ENCODE measurements at regions not wholly inside any gene's neighbourhood (a gene's known extent, or its start where the extent isn't known, plus 50 kb on each side); places are given as distances from the start of the nearest gene placed in this dataset.
A peak's percentile ranks its signal among the peaks of the same experiment; 100 is the strongest.

DNA sequence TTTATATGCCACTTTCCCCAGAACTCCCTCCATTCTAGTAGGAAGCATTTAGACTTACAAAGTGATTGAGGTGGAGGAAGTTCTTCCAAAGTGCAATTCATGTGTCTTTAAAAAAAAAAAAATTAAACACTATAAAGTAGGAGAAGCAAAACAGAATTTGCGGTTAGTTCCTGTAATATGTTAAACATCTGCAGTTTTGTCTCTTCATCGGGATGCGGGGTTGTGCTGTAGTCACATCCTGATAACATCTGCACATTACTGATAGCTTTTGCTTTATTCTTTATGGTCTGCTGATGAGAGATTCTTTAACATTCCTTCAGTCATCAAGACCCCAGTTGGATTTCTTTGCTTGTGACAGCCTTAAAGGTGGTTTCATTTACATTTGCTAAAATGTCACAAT, 694.3 kb downstream of the NR2F1-AS1 start:
- H3K9me3 ChIP-seq (replicated peaks in 1 of 2; ENCODE audit: control insufficient read depth in 2 of 2, insufficient read depth in 1 of 2, low read depth in 1 of 2, low read length in 2 of 2): peaks cover 6 to 16% of the 10 kb centered on the region in 2 donors
- H2BK15ac ChIP-seq (ENCODE audit: low read length): no peak overlapping the region
- H3K79me1 ChIP-seq (ENCODE audit: low read depth, low read length): no peaks in the 10 kb centered on the region
- no peak overlapping the region for H2AFZ ChIP-seq (ENCODE audit: low read length)
- no peak for DNase-seq (ENCODE audit: low spot score)
- H4K8ac ChIP-seq (ENCODE audit: low read depth, low read length): no peak overlapping the region
- no peak overlapping the region for H2BK5ac ChIP-seq (ENCODE audit: low read length)
- no peak overlapping the region for H3K4me2 ChIP-seq (ENCODE audit: insufficient read depth, low read length, poor library complexity, severe bottlenecking)
- no peak overlapping the region for H2BK12ac ChIP-seq (ENCODE audit: low read length)
- H3K9ac ChIP-seq (ENCODE audit: low read depth, low read length, poor library complexity): no peak overlapping the region
- no peak overlapping the region for H2AK5ac ChIP-seq (ENCODE audit: low read depth, low read length)
- no peak overlapping the region for H3K27ac ChIP-seq (replicated peaks; ENCODE audit: low read length)
- H3K18ac ChIP-seq (ENCODE audit: low read length): no peak overlapping the region
- no peak overlapping the region for H2BK120ac ChIP-seq (ENCODE audit: low read depth, low read length)
- H3K27me3 ChIP-seq (ENCODE audit: control insufficient read depth in 3 of 3, insufficient read depth in 3 of 3, low read depth in 1 of 3, low read length in 3 of 3): no peaks in the 10 kb centered on the region
- peaks cover 4 to 35% of the 10 kb centered on the region in 2 donors for H3K4me1 ChIP-seq (ENCODE audit: control insufficient read depth in 2 of 2, insufficient read depth in 1 of 2, low read depth in 1 of 2, low read length in 2 of 2)
- H3K23ac ChIP-seq (ENCODE audit: low read depth, low read length, poor library complexity): no peak overlapping the region
- peaks cover 0 to 4% of the 10 kb centered on the region in 2 donors for H3K36me3 ChIP-seq (replicated peaks in 1 of 2; ENCODE audit: control insufficient read depth in 2 of 2, insufficient read depth in 2 of 2, low read length in 2 of 2)
- no peak overlapping the region for H4K91ac ChIP-seq (ENCODE audit: low read depth, low read length, poor library complexity)
- H3K4me3 ChIP-seq (ENCODE audit: low read length in 2 of 2): no peak overlapping the region
- WGBS, 2 donors (ENCODE audit: extremely low coverage in 2 of 2, insufficient read length in 2 of 2, insufficient replicate concordance in 1 of 2): no CpG with 5 or more reads among the region's 3 CpGs
- no peak overlapping the region for H3K4ac ChIP-seq (ENCODE audit: low read length)
- no peak overlapping the region for H3K14ac ChIP-seq (ENCODE audit: low read length)

DNA sequence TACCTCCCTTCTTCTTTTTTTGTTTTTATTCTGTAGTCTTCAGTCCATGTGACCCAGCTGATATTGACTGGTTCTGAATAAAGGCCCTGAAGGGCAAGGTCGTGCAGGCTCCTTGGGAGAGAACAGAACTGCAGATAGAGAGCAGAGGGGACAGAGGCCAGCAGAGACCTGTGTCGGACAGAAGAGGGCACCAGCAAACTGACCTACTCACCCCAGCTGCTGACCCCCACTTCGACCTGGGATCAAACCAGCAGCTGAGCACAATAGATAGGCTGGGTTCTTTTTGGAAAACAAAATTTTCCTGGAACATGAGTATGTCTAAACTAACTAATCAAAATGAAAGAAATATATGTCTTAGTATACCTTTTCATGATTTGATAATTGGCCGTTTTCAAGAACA, 695.1 kb downstream of the NR2F1-AS1 start:
- Histone ChIP-seq H2AK5ac (ENCODE audit: low read depth, low read length) (no peak overlapping the region), H3K36me3 (replicated peaks in 1 of 2; ENCODE audit: control insufficient read depth in 2 of 2, insufficient read depth in 2 of 2, low read length in 2 of 2) (peaks cover 0 to 4% of the 10 kb centered on the region in 2 donors), H3K27me3 (ENCODE audit: control insufficient read depth in 3 of 3, insufficient read depth in 3 of 3, low read depth in 1 of 3, low read length in 3 of 3) (no peaks in the 10 kb centered on the region), H3K18ac (ENCODE audit: low read length) (no peak overlapping the region), H3K23ac (ENCODE audit: low read depth, low read length, poor library complexity) (no peak overlapping the region), H3K4me3 (ENCODE audit: low read length in 2 of 2) (no peak overlapping the region), H3K27ac (replicated peaks; ENCODE audit: low read length) (no peak overlapping the region), H3K9me3 (replicated peaks in 1 of 2; ENCODE audit: control insufficient read depth in 2 of 2, insufficient read depth in 1 of 2, low read depth in 1 of 2, low read length in 2 of 2) (peaks cover 6 to 16% of the 10 kb centered on the region in 2 donors), H4K8ac (ENCODE audit: low read depth, low read length) (no peak overlapping the region), H2AFZ (ENCODE audit: low read length) (no peak overlapping the region), H2BK120ac (ENCODE audit: low read depth, low read length) (no peak overlapping the region), H3K4me1 (ENCODE audit: control insufficient read depth in 2 of 2, insufficient read depth in 1 of 2, low read depth in 1 of 2, low read length in 2 of 2) (peaks cover 6 to 42% of the 10 kb centered on the region in 2 donors), H2BK12ac (ENCODE audit: low read length) (no peak overlapping the region), H2BK5ac (ENCODE audit: low read length) (no peak overlapping the region), H3K79me1 (ENCODE audit: low read depth, low read length) (no peaks in the 10 kb centered on the region), H2BK15ac (ENCODE audit: low read length) (no peak overlapping the region), H4K91ac (ENCODE audit: low read depth, low read length, poor library complexity) (no peak overlapping the region), H3K4ac (ENCODE audit: low read length) (no peak overlapping the region), H3K9ac (ENCODE audit: low read depth, low read length, poor library complexity) (no peak overlapping the region), H3K14ac (ENCODE audit: low read length) (no peak overlapping the region), H3K4me2 (ENCODE audit: insufficient read depth, low read length, poor library complexity, severe bottlenecking) (no peak overlapping the region)
- DNase-seq (ENCODE audit: low spot score): peak; percentile 40
- no CpG with 5 or more reads among the region's 4 CpGs for WGBS, 2 donors (ENCODE audit: extremely low coverage in 2 of 2, insufficient read length in 2 of 2, insufficient replicate concordance in 1 of 2)

DNA sequence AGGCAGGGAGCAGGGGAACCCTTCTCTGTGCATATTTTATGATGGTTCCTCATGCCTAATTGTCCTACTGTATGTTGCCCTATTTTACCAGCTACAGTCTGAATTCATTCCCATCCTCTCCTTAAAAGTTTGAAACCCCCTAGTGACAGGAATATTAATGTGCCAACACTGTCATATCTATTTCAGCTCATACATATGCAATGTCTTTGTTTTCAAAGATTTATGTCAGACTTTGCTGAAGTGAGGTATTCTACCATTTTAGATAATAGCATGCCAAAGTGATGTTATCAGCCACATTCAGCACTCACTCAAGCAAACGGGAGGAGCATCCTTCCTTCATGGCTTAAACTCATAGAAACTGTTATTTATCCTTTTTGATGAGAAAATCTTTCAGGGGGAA, 696.5 kb downstream of the NR2F1-AS1 start:
- no peak overlapping the region for H3K23ac ChIP-seq (ENCODE audit: low read depth, low read length, poor library complexity)
- no peak overlapping the region for H4K91ac ChIP-seq (ENCODE audit: low read depth, low read length, poor library complexity)
- H3K4me3 ChIP-seq (ENCODE audit: low read length in 2 of 2): no peak overlapping the region
- H4K8ac ChIP-seq (ENCODE audit: low read depth, low read length): no peak overlapping the region
- no peaks in the 10 kb centered on the region for H3K27me3 ChIP-seq (ENCODE audit: control insufficient read depth in 3 of 3, insufficient read depth in 3 of 3, low read depth in 1 of 3, low read length in 3 of 3)
- no peak for DNase-seq (ENCODE audit: low spot score)
- H3K27ac ChIP-seq (replicated peaks; ENCODE audit: low read length): no peak overlapping the region
- peaks cover 7 to 54% of the 10 kb centered on the region in 2 donors for H3K4me1 ChIP-seq (ENCODE audit: control insufficient read depth in 2 of 2, insufficient read depth in 1 of 2, low read depth in 1 of 2, low read length in 2 of 2)
- H2BK120ac ChIP-seq (ENCODE audit: low read depth, low read length): no peak overlapping the region
- H3K4me2 ChIP-seq (ENCODE audit: insufficient read depth, low read length, poor library complexity, severe bottlenecking): no peak overlapping the region
- H3K14ac ChIP-seq (ENCODE audit: low read length): no peak overlapping the region
- no peak overlapping the region for H2BK15ac ChIP-seq (ENCODE audit: low read length)
- peaks cover 0 to 3% of the 10 kb centered on the region in 2 donors for H3K36me3 ChIP-seq (replicated peaks in 1 of 2; ENCODE audit: control insufficient read depth in 2 of 2, insufficient read depth in 2 of 2, low read length in 2 of 2)
- no peak overlapping the region for H2AK5ac ChIP-seq (ENCODE audit: low read depth, low read length)
- no peak overlapping the region for H3K9ac ChIP-seq (ENCODE audit: low read depth, low read length, poor library complexity)
- no peak overlapping the region for H2AFZ ChIP-seq (ENCODE audit: low read length)
- H3K79me1 ChIP-seq (ENCODE audit: low read depth, low read length): no peaks in the 10 kb centered on the region
- no peak overlapping the region for H3K18ac ChIP-seq (ENCODE audit: low read length)
- peaks cover 3 to 7% of the 10 kb centered on the region in 2 donors for H3K9me3 ChIP-seq (replicated peaks in 1 of 2; ENCODE audit: control insufficient read depth in 2 of 2, insufficient read depth in 1 of 2, low read depth in 1 of 2, low read length in 2 of 2)
- no peak overlapping the region for H3K4ac ChIP-seq (ENCODE audit: low read length)
- no peak overlapping the region for H2BK12ac ChIP-seq (ENCODE audit: low read length)
- no CpG with 5 or more reads among the region's 1 CpG for WGBS, 2 donors (ENCODE audit: extremely low coverage in 2 of 2, insufficient read length in 2 of 2, insufficient replicate concordance in 1 of 2)
- no peak overlapping the region for H2BK5ac ChIP-seq (ENCODE audit: low read length)

DNA sequence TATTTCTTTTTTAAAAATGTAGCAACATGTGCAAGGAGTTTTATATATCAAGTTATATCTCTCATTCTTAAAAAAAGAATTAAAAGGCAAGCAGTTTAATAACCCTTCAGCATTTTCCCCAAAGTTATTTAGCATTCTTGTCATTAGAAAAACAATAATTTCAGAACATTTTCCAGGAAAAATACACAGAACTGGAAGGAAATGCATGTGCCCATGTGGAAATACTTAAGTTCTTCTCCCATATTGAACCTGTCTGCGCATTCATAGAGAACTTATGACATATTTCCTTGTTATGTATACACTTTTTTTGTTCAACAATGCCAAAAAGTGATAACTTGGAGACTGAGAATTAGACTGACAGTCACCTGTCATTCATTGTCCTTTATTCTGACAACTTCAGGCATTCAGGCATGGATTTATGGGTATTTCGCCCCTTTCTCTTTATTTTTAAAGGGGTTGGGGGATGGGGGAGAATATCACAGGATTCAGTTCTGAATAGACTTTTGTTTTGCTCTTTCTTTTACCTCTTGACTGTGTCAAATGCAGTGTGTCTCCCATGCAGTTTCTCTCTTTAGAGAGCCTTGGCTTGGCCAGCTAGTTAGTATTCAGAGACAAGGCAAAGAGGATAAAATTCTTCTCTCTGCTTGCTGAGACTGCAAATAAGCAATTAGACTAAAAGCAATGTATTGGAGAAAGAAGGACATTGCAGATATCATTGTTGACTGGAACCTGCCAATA, 701.0 kb downstream of the NR2F1-AS1 start:
- Histone ChIP-seq H3K36me3 (replicated peaks in 1 of 2; ENCODE audit: control insufficient read depth in 2 of 2, insufficient read depth in 2 of 2, low read length in 2 of 2) (peaks cover 0 to 2% of the 10 kb centered on the region in 2 donors), H3K4ac (ENCODE audit: low read length) (no peak overlapping the region), H4K91ac (ENCODE audit: low read depth, low read length, poor library complexity) (no peak overlapping the region), H3K27ac (replicated peaks; ENCODE audit: low read length) (peak overlapping the region; percentile 60), H2AFZ (ENCODE audit: low read length) (peak overlapping the region; percentile 70), H3K4me1 (ENCODE audit: control insufficient read depth in 2 of 2, insufficient read depth in 1 of 2, low read depth in 1 of 2, low read length in 2 of 2) (peaks cover 10 to 41% of the 10 kb centered on the region in 2 donors), H3K14ac (ENCODE audit: low read length) (no peak overlapping the region), H3K9me3 (replicated peaks in 1 of 2; ENCODE audit: control insufficient read depth in 2 of 2, insufficient read depth in 1 of 2, low read depth in 1 of 2, low read length in 2 of 2) (peaks cover 10 to 18% of the 10 kb centered on the region in 2 donors), H2BK12ac (ENCODE audit: low read length) (no peak overlapping the region), H3K23ac (ENCODE audit: low read depth, low read length, poor library complexity) (no peak overlapping the region), H2BK5ac (ENCODE audit: low read length) (no peak overlapping the region), H3K9ac (ENCODE audit: low read depth, low read length, poor library complexity) (no peak overlapping the region), H3K18ac (ENCODE audit: low read length) (no peak overlapping the region), H3K4me2 (ENCODE audit: insufficient read depth, low read length, poor library complexity, severe bottlenecking) (no peak overlapping the region), H4K8ac (ENCODE audit: low read depth, low read length) (no peak overlapping the region), H2BK120ac (ENCODE audit: low read depth, low read length) (no peak overlapping the region), H3K27me3 (ENCODE audit: control insufficient read depth in 3 of 3, insufficient read depth in 3 of 3, low read depth in 1 of 3, low read length in 3 of 3) (no peaks in the 10 kb centered on the region), H2AK5ac (ENCODE audit: low read depth, low read length) (no peak overlapping the region), H3K4me3 (ENCODE audit: low read length in 2 of 2) (no peak overlapping the region), H2BK15ac (ENCODE audit: low read length) (no peak overlapping the region), H3K79me1 (ENCODE audit: low read depth, low read length) (no peaks in the 10 kb centered on the region)
- WGBS, 2 donors (ENCODE audit: extremely low coverage in 2 of 2, insufficient read length in 2 of 2, insufficient replicate concordance in 1 of 2): no CpG with 5 or more reads among the region's 2 CpGs
- peak; percentile 21 for DNase-seq (ENCODE audit: low spot score)

Data from neuronal stem cell (in vitro differentiated cells).